Activated CD4-positive, alpha-beta T cell treated with anti-CD3 and anti-CD28 coated beads for 36 hours (primary cell): ENCODE measurements at regions not wholly inside any gene's neighbourhood (a gene's known extent, or its start where the extent isn't known, plus 50 kb on each side); places are given as distances from the start of the nearest gene placed in this dataset.

ENCODE experiments used
- ATAC-seq: fragments of 200-7000 bp; cut with Tn5 transposase; one replicate; pipeline ENCODE4 v1.10.0; 2021; ENCODE audit warnings: mild to moderate bottlenecking, moderate library complexity
- CTCF ChIA-PET: fragments of 350-600 bp; sonication (Branson Sonifier 250); formaldehyde crosslinking; loops from one replicate; lab custom pipeline; 2021; ENCODE audit warnings: antibody characterized with exemption; lab: Charles Lee
- POLR2A ChIA-PET: fragments of 350-600 bp; sonication (Branson Sonifier 250); formaldehyde crosslinking; loops from one replicate; lab custom pipeline; 2021; ENCODE audit warnings: antibody characterized with exemption, inconsistent platforms; lab: Charles Lee
- DNase-seq: peaks from one replicate; pipeline ENCODE4 v3.0.0-alpha.2; 2020
- H3K27ac Mint-ChIP-seq: one replicate; pipeline ENCODE4 v1.8.0; 2021; ENCODE audit warnings: mixed read lengths
- H3K27me3 Mint-ChIP-seq: one replicate; pipeline ENCODE4 v1.8.0; 2021; ENCODE audit warnings: mixed read lengths
- H3K36me3 Mint-ChIP-seq: one replicate; pipeline ENCODE4 v1.8.0; 2021; ENCODE audit warnings: low read depth, mixed read lengths
- H3K4me1 Mint-ChIP-seq: one replicate; pipeline ENCODE4 v1.8.0; 2021; ENCODE audit warnings: mixed read lengths
- H3K4me3 Mint-ChIP-seq: one replicate; pipeline ENCODE4 v1.8.0; 2021; ENCODE audit warnings: mild to moderate bottlenecking, moderate library complexity, mixed read lengths
- H3K9me3 Mint-ChIP-seq: one replicate; pipeline ENCODE4 v1.8.0; 2021; ENCODE audit warnings: low read depth, mixed read lengths
- intact Hi-C, 2 experiments: fragments of 100-400 bp; cut with DNase I in 1 of 2; cut with micrococcal nuclease in 1 of 2; formaldehyde crosslinking; loops; one replicate each; pipeline versions ENCODE4 v1.14.2 to v1.15.1; 2022 to 2024; cut with DNase I, micrococcal nuclease

DNA sequence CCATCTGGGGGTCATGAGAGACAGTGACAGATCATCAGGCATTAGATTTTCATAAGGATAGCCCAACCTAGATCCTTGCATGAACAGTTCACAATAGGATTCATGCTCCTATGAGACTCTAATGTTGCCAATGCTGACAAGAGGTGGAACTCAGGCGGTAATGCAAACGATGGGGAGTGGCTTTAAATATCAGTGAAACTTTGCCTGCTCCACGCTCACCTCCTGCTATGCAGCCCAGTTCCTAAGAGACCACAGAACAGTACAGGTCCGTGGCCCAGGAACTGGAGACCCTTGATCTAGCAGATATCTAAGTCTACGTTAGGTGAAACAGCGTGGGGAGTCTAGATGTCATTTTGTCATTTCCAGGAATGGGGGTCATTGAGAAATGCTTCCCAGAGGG, 165.7 kb downstream of the OR13H1 start:
- Mint-ChIP-seq H3K4me1 (no peaks in the 10 kb centered on the region), H3K9me3 (no peaks in the 10 kb centered on the region), H3K27me3 (no peaks in the 10 kb centered on the region), H3K27ac (no peak overlapping the region), H3K36me3 (peaks cover 7% of the 10 kb centered on the region), H3K4me3 (no peak overlapping the region)
- POLR2A ChIA-PET = no interaction called here
- DNase-seq (no peak), ATAC-seq (no peak)
- intact Hi-C loops = no loop called here
- CTCF ChIA-PET = no interaction called here

DNA sequence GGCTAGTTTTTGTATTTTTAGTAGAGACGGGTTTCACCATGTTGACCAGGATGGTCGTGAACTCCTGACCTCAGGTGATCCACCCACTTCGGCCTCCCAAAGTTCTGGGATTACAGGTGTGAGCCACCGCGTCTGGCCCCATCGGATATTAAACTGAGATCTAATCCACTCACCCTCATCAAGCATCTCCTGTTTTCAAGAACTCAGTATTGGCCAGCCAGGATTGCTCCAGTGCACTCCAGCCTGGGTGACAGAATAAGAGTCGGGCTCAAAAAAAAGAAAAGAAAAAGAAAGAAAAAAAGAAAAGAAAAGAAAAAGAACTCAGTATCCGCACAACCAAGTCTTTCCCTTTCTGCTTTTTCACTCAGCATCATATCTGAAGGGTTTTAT, 167.6 kb downstream of the OR13H1 start:
- intact Hi-C loops = no loop called here
- no peaks in the 10 kb centered on the region for H3K4me1 Mint-ChIP-seq
- H3K4me3 Mint-ChIP-seq = no peak overlapping the region
- no peak overlapping the region for H3K27ac Mint-ChIP-seq
- DNase-seq = no peak
- ATAC-seq = no peak
- H3K27me3 Mint-ChIP-seq = no peaks in the 10 kb centered on the region
- POLR2A ChIA-PET = no interaction called here
- no peaks in the 10 kb centered on the region for H3K9me3 Mint-ChIP-seq
- CTCF ChIA-PET = no interaction called here
- H3K36me3 Mint-ChIP-seq = peaks cover 7% of the 10 kb centered on the region

DNA sequence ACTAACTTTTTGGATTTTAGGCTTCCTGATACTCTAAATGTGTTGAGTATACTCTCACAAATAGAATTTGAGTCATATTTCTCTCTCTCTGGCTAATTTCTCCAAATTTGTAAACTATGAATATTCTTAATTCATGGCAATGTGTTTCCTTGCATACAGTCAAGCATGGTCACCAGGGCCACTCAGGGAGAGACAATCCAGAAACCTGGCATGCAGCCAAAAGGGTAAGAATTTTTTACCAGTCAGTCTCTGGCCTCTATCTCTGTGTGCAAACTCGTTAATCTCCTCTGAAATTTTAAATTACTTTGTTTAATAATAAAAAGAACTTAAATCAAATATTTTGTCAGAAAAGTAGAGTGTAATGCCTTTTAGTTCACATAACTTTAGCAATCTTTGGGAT, 179.8 kb downstream of the OR13H1 start:
- Mint-ChIP-seq H3K4me1 (no peaks in the 10 kb centered on the region), H3K27me3 (no peaks in the 10 kb centered on the region), H3K27ac (no peak overlapping the region), H3K36me3 (peaks cover 11% of the 10 kb centered on the region), H3K9me3 (peaks cover 4% of the 10 kb centered on the region), H3K4me3 (no peak overlapping the region)
- DNase-seq (no peak), ATAC-seq (no peak)
- intact Hi-C loops = no loop called here
- POLR2A ChIA-PET = no interaction called here
- CTCF ChIA-PET = no interaction called here

DNA sequence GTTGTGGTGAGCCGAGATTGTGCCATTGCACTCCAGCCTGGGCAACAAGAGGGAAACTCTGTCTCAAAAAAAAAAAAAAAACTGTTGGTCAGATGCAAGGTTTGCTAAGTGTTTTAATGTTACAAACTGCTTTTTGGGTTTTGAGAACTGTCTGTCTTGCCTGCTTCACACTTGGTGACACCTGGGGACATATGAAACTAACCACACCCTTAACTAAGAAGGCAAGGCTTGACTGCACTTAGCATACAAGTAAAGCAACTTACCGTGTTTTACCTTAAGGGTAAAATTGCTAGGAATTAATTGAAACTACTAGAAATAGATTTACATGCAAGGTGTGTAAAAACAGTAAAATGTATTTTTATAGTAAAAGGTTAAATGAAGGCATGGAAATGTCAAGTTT, 180.4 kb downstream of the OR13H1 start:
- Mint-ChIP-seq H3K36me3 (peaks cover 11% of the 10 kb centered on the region), H3K4me1 (no peaks in the 10 kb centered on the region), H3K27me3 (no peaks in the 10 kb centered on the region), H3K27ac (no peak overlapping the region), H3K4me3 (no peak overlapping the region), H3K9me3 (peaks cover 4% of the 10 kb centered on the region)
- no peak for ATAC-seq
- DNase-seq = no peak
- POLR2A ChIA-PET = no interaction called here
- intact Hi-C loops = no loop called here
- CTCF ChIA-PET = no interaction called here

DNA sequence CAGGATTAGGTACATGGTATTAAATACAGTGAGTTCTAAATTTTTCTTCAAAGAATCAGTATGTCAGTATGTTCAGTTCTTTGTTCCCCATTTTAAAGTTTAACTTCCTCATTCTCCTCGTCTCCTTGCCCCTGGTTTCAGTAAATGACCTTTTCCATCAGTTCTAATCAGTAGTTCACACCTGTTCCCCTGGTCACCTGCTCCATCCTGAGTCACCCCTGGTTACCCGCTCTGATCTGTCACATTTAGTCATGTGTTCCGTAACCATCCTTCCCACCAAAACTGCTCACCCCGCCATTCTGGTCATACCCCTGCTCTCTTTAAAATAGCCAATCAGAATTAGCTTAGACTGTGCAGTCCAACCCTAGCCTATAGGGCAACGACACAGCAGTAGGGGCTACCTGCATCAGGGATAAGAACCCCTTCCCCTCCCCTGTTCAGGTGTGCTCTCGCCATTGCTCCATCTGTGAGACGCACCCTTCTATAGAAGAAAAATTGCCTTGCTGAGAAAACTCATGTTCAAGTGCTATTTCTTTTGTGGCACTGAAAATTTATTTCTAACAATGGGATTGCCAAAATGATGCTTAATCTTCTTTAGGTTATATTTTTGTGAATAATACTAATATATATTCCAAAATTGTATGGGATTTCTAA, 181.3 kb downstream of the OR13H1 start:
- Mint-ChIP-seq H3K9me3 (peaks cover 4% of the 10 kb centered on the region), H3K4me1 (no peaks in the 10 kb centered on the region), H3K4me3 (no peak overlapping the region), H3K27me3 (no peaks in the 10 kb centered on the region), H3K36me3 (peaks cover 11% of the 10 kb centered on the region), H3K27ac (no peak overlapping the region)
- intact Hi-C loops = no loop called here
- ATAC-seq (no peak), DNase-seq (no peak)
- ChIA-PET POLR2A (no interaction called here), CTCF (no interaction called here)

DNA sequence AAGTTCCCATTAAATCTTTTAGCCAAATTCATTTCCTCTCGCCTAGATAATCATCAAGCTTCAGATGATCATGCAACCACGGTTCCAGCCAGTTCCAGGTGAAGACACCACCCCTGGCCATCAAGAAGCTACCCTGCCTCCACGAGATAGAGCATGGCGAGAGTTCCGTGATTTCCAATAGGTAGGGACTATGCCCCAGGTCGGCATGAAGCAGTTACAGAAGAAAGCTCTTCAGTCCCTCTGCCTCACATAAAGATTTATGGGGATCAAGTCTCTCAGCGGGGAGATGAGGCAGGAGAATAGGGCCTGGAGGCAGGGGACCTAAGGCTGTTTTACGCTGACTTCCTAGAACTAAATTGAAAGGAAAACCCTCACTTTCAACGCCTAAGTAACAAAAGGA, 183.9 kb downstream of the OR13H1 start:
- no peak overlapping the region for H3K27ac Mint-ChIP-seq

DNA sequence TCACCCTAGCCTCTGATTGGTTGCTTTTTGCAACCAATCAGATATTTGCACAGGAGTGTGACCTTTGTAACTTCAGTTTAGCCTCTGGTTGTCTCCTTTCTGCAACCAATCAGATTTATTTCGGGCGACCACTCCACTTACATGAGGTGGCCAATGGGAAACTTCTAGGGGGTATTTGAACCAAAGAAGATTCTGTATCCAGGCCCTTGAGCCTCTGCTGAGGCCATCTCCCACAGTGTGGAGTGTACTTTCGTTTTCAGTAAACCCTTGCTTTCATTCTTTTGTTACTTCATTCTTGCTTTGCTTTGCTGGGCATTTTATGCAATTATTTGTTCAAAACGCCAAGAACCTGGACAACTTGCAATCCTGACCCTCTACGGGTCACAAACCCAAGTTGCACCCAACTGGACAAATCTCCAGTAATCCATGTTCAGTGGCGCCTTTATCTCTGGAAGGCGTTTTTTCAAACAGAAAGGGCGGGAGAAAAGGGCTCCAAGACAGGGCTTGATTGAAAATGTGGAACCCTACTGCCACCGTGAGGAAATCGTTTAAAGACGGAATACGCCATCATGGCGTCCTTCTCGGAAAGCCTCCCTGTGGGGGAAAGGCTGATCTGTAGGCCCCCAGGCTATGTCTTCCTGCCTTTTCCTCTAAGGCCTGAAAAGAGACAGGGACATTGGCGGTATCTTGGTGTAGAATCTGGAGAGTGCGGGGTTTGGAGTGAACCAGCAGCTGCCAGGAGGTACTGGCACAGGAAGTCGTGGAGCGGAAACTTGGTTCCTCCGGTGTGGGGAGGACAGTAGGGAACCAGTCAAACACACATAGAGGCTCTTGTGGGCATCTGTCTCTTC, 184.6 kb downstream of the OR13H1 start:
- peaks cover 4% of the 10 kb centered on the region for H3K9me3 Mint-ChIP-seq
- H3K27ac Mint-ChIP-seq = no peak overlapping the region
- no peaks in the 10 kb centered on the region for H3K27me3 Mint-ChIP-seq
- peaks cover 11% of the 10 kb centered on the region for H3K36me3 Mint-ChIP-seq
- intact Hi-C loops = no loop called here
- no peaks in the 10 kb centered on the region for H3K4me1 Mint-ChIP-seq
- H3K4me3 Mint-ChIP-seq = no peak overlapping the region
- DNase-seq (no peak), ATAC-seq (no peak)
- ChIA-PET CTCF (no interaction called here), POLR2A (no interaction called here)

More for the DNA sequence above, 183.9 kb downstream of the OR13H1 start:
- no peak for DNase-seq
- ATAC-seq = no peak
- Mint-ChIP-seq H3K9me3 (peaks cover 4% of the 10 kb centered on the region), H3K36me3 (peaks cover 11% of the 10 kb centered on the region), H3K4me1 (no peaks in the 10 kb centered on the region), H3K4me3 (no peak overlapping the region), H3K27me3 (no peaks in the 10 kb centered on the region)
- POLR2A ChIA-PET = no interaction called here
- intact Hi-C loops = no loop called here
- CTCF ChIA-PET = no interaction called here

DNA sequence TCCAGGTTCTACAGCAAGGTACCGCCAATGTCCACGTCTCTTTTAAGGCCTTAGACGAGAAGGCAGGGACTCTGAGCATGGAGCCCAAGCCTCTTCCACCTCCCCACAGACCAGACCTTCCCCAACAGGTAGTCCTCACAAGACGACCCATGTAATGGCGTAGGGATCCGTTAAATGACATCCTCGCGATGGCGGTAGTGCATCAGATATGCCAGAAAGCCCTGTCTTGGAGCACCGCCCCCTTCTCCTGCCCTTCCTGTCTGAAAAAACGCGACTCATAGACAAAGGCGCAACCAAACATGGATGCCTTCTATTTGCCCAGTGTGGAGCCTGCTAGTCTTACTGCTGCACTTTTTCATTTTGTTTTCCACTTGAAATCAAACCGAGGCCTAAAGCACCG, 185.4 kb downstream of the OR13H1 start:
- ATAC-seq (no peak), DNase-seq (no peak)
- intact Hi-C loops = no loop called here
- Mint-ChIP-seq H3K27ac (no peak overlapping the region), H3K4me3 (no peak overlapping the region), H3K27me3 (no peaks in the 10 kb centered on the region), H3K4me1 (no peaks in the 10 kb centered on the region), H3K9me3 (peaks cover 4% of the 10 kb centered on the region), H3K36me3 (peaks cover 13% of the 10 kb centered on the region)
- ChIA-PET POLR2A (no interaction called here), CTCF (no interaction called here)

DNA sequence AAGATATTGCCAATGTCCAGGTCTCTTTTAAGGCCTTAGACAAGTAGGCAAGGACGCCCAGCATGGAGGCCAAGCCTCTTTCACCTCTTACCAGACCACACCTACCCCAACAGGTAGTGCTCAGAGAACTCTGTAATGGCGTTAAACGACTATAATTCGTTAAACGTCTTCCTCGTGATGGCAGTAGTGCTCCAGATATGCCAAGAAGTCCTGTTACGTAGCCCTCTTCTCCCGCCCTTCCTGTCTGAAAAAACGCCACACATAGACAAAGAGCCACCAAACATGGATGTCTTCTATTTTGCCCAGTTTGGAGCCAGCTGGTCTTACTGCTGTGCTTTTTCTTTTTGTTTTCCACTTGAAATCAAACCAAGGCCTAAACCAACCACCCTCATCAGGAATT, 190.7 kb downstream of the OR13H1 start:
- ChIA-PET CTCF (no interaction called here), POLR2A (no interaction called here)
- intact Hi-C loops = no loop called here
- no peak overlapping the region for H3K27ac Mint-ChIP-seq
- H3K4me1 Mint-ChIP-seq = no peaks in the 10 kb centered on the region
- peaks cover 15% of the 10 kb centered on the region for H3K36me3 Mint-ChIP-seq
- DNase-seq (no peak), ATAC-seq (no peak)
- no peaks in the 10 kb centered on the region for H3K27me3 Mint-ChIP-seq
- H3K9me3 Mint-ChIP-seq = no peaks in the 10 kb centered on the region
- H3K4me3 Mint-ChIP-seq = no peak overlapping the region

DNA sequence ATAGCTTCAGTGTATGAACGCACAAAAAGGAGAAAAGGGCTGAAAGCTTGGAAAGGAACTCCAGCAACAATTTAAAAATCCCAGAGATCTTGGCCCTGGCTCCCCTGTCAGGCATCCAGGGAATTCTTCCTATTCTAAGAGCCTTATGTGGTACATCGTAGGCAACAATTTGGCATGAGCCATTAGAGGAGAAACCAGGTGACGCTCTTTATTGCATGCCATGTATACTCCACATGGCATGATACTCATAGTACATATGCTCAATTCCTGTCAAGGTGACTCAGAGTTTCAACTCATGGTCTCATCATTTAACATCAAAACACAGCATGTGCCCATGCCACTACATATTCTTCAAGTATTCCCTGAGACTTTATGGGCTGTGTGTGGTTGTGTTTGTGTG, 191.3 kb downstream of the OR13H1 start:
- ATAC-seq = no peak
- Mint-ChIP-seq H3K36me3 (peaks cover 19% of the 10 kb centered on the region), H3K27me3 (no peaks in the 10 kb centered on the region), H3K9me3 (no peaks in the 10 kb centered on the region), H3K27ac (no peak overlapping the region), H3K4me1 (no peaks in the 10 kb centered on the region), H3K4me3 (no peak overlapping the region)
- no peak for DNase-seq
- intact Hi-C loops = no loop called here
- CTCF ChIA-PET = no interaction called here
- POLR2A ChIA-PET = no interaction called here

DNA sequence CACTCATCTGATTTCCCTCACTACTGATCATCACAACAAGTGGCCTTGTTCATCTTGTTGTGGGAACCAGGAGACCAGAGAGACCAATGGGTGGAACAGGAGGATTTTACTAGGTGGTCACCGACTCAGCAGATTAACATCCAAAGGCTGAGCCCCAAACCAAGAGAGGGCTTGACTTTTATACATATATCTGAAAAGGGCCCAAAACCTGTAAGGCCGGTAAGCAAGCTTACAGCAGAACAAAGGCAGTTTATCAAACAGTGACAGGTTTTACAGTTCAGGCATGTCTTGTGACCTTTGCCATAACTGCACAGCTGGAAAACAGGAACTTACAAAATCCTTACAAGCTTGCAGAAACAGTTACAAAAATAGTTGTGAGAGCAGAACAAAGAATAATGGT, 195.9 kb downstream of the OR13H1 start:
- H3K4me1 Mint-ChIP-seq = no peaks in the 10 kb centered on the region
- H3K27me3 Mint-ChIP-seq = no peaks in the 10 kb centered on the region
- POLR2A ChIA-PET = no interaction called here
- H3K9me3 Mint-ChIP-seq = peaks cover 3% of the 10 kb centered on the region
- DNase-seq (no peak), ATAC-seq (no peak)
- intact Hi-C loops = no loop called here
- H3K36me3 Mint-ChIP-seq = peaks cover 32% of the 10 kb centered on the region
- CTCF ChIA-PET = no interaction called here
- no peak overlapping the region for H3K27ac Mint-ChIP-seq
- no peak overlapping the region for H3K4me3 Mint-ChIP-seq

DNA sequence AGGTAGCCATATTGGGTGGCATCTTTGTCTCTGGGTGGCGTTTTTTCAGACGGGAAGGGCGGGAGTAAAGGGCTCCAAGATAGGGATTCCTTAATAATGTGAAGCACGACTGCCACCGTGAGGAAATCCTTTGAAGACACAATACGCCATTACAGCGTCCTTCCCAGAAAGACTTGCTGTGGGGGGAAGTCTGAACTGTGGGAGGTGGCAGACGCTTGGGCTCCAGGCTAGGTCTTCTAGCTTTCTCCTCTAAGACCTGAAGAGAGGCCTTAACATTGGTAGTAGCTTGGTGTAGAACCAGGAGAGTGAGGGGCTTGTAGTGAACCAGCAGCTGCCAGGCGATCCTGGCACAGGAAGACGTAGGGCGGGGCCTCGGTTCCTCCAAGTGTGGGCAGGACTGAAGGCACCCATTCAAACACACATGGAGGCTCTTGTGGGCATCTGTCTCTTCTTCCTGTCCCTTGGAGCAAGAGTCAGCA, 197.3 kb downstream of the OR13H1 start:
- DNase-seq = no peak
- Mint-ChIP-seq H3K4me1 (no peaks in the 10 kb centered on the region), H3K27ac (no peak overlapping the region), H3K36me3 (peaks cover 29% of the 10 kb centered on the region), H3K4me3 (no peak overlapping the region), H3K9me3 (peaks cover 3% of the 10 kb centered on the region), H3K27me3 (no peaks in the 10 kb centered on the region)
- ChIA-PET POLR2A (no interaction called here), CTCF (no interaction called here)
- intact Hi-C loops = no loop called here
- no peak for ATAC-seq
